ENCODE measurements at regions not wholly inside any gene's neighbourhood (a gene's known extent, or its start where the extent isn't known, plus 50 kb on each side); places are given as distances from the start of the nearest gene placed in this dataset.

GRCh38 chr5:20611620-20612019 is 623.6 kb upstream of the CDH18 start:
- no peak for TF ChIP-seq CTCF (IDR thresholded peaks at IDR 0.05; ENCODE audit: low read depth, low read length)
- no peak overlapping the region for H3K4me3 ChIP-seq (ENCODE audit: low read depth, low read length)

- H3K4me3 ChIP-seq (ENCODE audit: low read depth, low read length): no peak overlapping the region
- TF ChIP-seq CTCF (IDR thresholded peaks at IDR 0.05; ENCODE audit: low read depth, low read length): no peak
Observed at GRCh38 chr5:20610681-20611080, 622.7 kb upstream of the CDH18 start.

- H3K4me3 ChIP-seq (ENCODE audit: low read depth, low read length): no peak overlapping the region
- no peak for TF ChIP-seq CTCF (IDR thresholded peaks at IDR 0.05; ENCODE audit: low read depth, low read length)
Observed at GRCh38 chr5:20609126-20609525, 621.1 kb upstream of the CDH18 start.

GRCh38 chr5:20608567-20608966 is 620.6 kb upstream of the CDH18 start:
- no peak overlapping the region for H3K4me3 ChIP-seq (ENCODE audit: low read depth, low read length)

GRCh38 chr5:20605732-20606525 is 617.9 kb upstream of the CDH18 start:
- H3K4me3 ChIP-seq (ENCODE audit: low read depth, low read length): no peak overlapping the region
- TF ChIP-seq CTCF (IDR thresholded peaks at IDR 0.05; ENCODE audit: low read depth, low read length): no peak

More at GRCh38 chr5:20608567-20608966, 620.6 kb upstream of the CDH18 start:
- no peak for TF ChIP-seq CTCF (IDR thresholded peaks at IDR 0.05; ENCODE audit: low read depth, low read length)

GRCh38 chr5:20604992-20605391 is 617.0 kb upstream of the CDH18 start:
- no peak for TF ChIP-seq CTCF (IDR thresholded peaks at IDR 0.05; ENCODE audit: low read depth, low read length)
- H3K4me3 ChIP-seq (ENCODE audit: low read depth, low read length): no peak overlapping the region

- no peak overlapping the region for H3K4me3 ChIP-seq (ENCODE audit: low read depth, low read length)
- no peak for TF ChIP-seq CTCF (IDR thresholded peaks at IDR 0.05; ENCODE audit: low read depth, low read length)
Observed at GRCh38 chr5:20601678-20602100, 613.7 kb upstream of the CDH18 start.

All from WI38 (cell line).